ENCODE measurements at regions not wholly inside any gene's neighbourhood (a gene's known extent, or its start where the extent isn't known, plus 50 kb on each side); places are given as distances from the start of the nearest gene placed in this dataset.
A peak's percentile ranks its signal among the peaks of the same experiment; 100 is the strongest.

DNA sequence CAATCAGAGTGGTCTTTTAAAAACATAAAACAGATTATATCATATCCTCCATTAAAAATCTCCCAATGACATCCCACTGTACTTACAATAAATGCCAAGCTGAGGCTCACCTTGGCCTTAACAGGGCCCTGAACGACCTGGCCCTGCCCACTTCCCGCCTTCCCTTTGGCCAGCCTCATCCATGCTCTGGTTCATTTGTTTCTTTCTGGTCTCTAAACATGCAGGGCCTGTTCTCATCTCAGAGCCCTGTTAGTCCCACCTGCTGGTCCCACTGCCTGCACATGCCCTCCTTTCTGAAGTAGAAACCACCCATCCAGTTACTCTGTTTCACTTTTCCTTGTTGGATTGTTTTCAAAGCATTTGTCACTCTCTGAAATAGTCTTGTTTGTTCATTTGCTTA is 227.4 kb downstream of the INSC start:
- Mint-ChIP-seq H3K27me3 (ENCODE audit: low read depth) (no peaks in the 10 kb centered on the region; the same call in 1 of the 2 replicates), H3K9me3 (peaks cover 12 to 13% of the 10 kb centered on the region in 2 experiments), H3K4me3 (peak overlapping the region in 1 of 2 experiments; percentile 6; a peak in 1 of 5 replicates), H3K36me3 (ENCODE audit: insufficient read depth in 1 of 3, low read depth in 3 of 3) (peaks cover 3 to 20% (median 11%) of the 10 kb centered on the region in 3 experiments), H3K4me1 (peaks cover 19 to 25% of the 10 kb centered on the region in 2 experiments), H3K27ac (peak overlapping the region in 1 of 3 experiments; percentile 13; a peak in 2 of 7 replicates)
- Histone ChIP-seq H2BK5ac (ENCODE audit: insufficient read length, low read length) (no peak overlapping the region), H3K27ac (ENCODE audit: insufficient read length, low read depth, low read length) (no peak overlapping the region), H3K9me3 (ENCODE audit: control insufficient read depth, low read depth, low read length) (no peaks in the 10 kb centered on the region), H2BK15ac (ENCODE audit: low read depth, low read length) (no peak overlapping the region), H2AFZ (ENCODE audit: low read length) (no peak overlapping the region), H3K56ac (ENCODE audit: insufficient read length, low read depth, low read length) (no peak overlapping the region), H2AK5ac (ENCODE audit: insufficient read length, low read length) (no peak overlapping the region), H3K23ac (ENCODE audit: insufficient read length, low read depth, low read length) (no peak overlapping the region), H4K5ac (ENCODE audit: insufficient read length, low read depth, low read length) (no peak overlapping the region), H3K18ac (ENCODE audit: insufficient read length, low read depth, low read length) (no peak overlapping the region), H3T11ph (ENCODE audit: low read length) (no peak overlapping the region), H4K8ac (replicated peaks; ENCODE audit: insufficient read length, low read depth, low read length) (no peak overlapping the region), H3K79me1 (ENCODE audit: insufficient read depth, low read depth, low read length, poor library complexity, severe bottlenecking) (no peaks in the 10 kb centered on the region), H3K4me2 (ENCODE audit: insufficient read depth, insufficient read length, low read length) (no peak overlapping the region), H4K91ac (ENCODE audit: insufficient read length, low read depth, low read length) (no peak overlapping the region), H2BK12ac (ENCODE audit: insufficient read length, low read depth, low read length) (no peak overlapping the region), H3K23me2 (ENCODE audit: insufficient read length, low read depth, low read length, poor library complexity, severe bottlenecking) (no peaks in the 10 kb centered on the region), H3K9ac (ENCODE audit: extremely low read depth, insufficient read length, low read length) (no peak overlapping the region), H3K4ac (ENCODE audit: low read depth, low read length) (no peak overlapping the region), H3K27me3 (ENCODE audit: insufficient read depth, low read length) (no peaks in the 10 kb centered on the region), H2BK20ac (ENCODE audit: low read depth, low read length, poor library complexity, severe bottlenecking) (no peak overlapping the region), H3K14ac (ENCODE audit: insufficient read depth, low read length) (no peak overlapping the region), H2BK120ac (ENCODE audit: low read depth, low read length, poor library complexity, severe bottlenecking) (no peak overlapping the region), H4K20me1 (ENCODE audit: control insufficient read depth, insufficient read depth, insufficient read length) (no peaks in the 10 kb centered on the region), H3K79me2 (ENCODE audit: insufficient read depth, low read length) (no peaks in the 10 kb centered on the region), H3K4me1 (ENCODE audit: insufficient read depth, low read length) (no peaks in the 10 kb centered on the region)
- no peak for DNase-seq
- WGBS (ENCODE audit: extremely low coverage, insufficient read length, low lambda C conversion rate), result no CpG with 5 or more reads among the region's 2 CpGs
- TF ChIP-seq, protein P1, sequence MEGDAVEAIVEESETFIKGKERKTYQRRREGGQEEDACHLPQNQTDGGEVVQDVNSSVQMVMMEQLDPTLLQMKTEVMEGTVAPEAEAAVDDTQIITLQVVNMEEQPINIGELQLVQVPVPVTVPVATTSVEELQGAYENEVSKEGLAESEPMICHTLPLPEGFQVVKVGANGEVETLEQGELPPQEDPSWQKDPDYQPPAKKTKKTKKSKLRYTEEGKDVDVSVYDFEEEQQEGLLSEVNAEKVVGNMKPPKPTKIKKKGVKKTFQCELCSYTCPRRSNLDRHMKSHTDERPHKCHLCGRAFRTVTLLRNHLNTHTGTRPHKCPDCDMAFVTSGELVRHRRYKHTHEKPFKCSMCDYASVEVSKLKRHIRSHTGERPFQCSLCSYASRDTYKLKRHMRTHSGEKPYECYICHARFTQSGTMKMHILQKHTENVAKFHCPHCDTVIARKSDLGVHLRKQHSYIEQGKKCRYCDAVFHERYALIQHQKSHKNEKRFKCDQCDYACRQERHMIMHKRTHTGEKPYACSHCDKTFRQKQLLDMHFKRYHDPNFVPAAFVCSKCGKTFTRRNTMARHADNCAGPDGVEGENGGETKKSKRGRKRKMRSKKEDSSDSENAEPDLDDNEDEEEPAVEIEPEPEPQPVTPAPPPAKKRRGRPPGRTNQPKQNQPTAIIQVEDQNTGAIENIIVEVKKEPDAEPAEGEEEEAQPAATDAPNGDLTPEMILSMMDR (conservative IDR thresholded peaks at IDR 0.05), result no peak

Data from H9 (cell line).